ENCODE measurements at regions not wholly inside any gene's neighbourhood (a gene's known extent, or its start where the extent isn't known, plus 50 kb on each side); places are given as distances from the start of the nearest gene placed in this dataset.

DNA sequence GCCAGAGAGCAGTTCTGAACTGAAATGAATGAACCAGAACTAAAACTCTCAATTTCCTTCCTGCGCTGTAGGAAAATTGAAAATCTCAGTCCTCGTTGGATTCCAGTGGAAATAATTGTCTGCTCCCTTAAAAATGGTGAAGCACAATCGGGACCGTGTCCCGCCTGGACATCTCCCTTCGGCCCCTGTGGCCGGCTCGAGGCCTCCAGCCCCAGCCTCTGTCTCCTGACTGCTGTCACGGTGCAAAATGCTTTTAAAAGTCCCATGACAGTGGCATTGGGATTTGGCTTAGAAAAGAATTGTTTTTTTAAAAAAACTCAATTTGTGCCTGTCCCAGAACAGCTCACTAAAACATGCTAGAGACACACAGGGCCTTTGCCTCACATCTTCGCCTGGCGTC lies 142.5 kb downstream of the ZNF664 start:
- TF ChIP-seq, protein P1, sequence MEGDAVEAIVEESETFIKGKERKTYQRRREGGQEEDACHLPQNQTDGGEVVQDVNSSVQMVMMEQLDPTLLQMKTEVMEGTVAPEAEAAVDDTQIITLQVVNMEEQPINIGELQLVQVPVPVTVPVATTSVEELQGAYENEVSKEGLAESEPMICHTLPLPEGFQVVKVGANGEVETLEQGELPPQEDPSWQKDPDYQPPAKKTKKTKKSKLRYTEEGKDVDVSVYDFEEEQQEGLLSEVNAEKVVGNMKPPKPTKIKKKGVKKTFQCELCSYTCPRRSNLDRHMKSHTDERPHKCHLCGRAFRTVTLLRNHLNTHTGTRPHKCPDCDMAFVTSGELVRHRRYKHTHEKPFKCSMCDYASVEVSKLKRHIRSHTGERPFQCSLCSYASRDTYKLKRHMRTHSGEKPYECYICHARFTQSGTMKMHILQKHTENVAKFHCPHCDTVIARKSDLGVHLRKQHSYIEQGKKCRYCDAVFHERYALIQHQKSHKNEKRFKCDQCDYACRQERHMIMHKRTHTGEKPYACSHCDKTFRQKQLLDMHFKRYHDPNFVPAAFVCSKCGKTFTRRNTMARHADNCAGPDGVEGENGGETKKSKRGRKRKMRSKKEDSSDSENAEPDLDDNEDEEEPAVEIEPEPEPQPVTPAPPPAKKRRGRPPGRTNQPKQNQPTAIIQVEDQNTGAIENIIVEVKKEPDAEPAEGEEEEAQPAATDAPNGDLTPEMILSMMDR (IDR thresholded peaks at IDR 0.05; ENCODE audit: insufficient read depth, low read depth, low read length) = no peak
- TF ChIP-seq EZH2 (IDR thresholded peaks at IDR 0.05; ENCODE audit: insufficient read depth, low read length) = no peak
